Activated CD4-positive, alpha-beta T cell treated with anti-CD3 and anti-CD28 coated beads, Interleukin-2, amount 50 U/mL, for 48 hours (primary cell): ENCODE measurements at regions not wholly inside any gene's neighbourhood (a gene's known extent, or its start where the extent isn't known, plus 50 kb on each side); places are given as distances from the start of the nearest gene placed in this dataset.

Experiments used
- DNase-seq, 2 experiments: peaks; one replicate each; pipeline ENCODE4 v3.0.0-alpha.2; 2020

DNA sequence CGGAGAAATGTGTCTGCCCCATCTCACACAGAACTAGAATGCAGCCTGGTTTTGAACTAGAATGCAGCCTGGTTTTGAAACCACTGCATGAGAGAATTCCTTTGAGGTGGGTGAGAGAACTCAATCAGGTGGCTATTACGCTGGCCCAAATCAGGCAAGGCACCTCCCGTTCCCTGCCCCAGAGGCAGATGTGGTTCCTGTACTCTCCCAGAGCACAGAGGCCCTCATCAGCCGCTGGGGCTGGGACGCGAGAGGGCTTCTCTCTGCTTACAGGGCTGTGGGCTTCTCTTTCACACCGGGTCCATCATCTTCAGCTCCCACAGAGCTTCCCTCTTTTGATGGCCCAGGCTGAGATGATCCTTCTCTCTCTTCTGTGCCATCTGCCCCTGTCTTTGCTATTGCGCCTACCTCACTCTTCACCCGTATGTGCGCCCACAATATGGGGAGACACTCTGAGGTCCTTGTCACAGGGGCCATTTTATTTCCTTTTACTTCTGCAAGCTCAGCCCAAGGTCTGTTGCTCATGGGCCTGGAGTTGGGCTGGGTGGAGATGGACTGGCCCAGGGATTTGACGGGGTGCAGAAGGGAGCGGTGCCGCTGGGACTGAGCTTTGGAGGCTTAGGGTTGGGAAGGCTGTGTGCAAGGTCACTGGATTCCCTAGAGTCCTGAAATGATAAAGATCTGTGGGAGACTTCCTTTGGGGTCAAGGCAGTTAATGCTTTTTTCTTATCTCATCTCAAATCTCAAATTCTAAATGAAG lies 84.4 kb upstream of the HS6ST1 start:
- no peak for DNase-seq

DNA sequence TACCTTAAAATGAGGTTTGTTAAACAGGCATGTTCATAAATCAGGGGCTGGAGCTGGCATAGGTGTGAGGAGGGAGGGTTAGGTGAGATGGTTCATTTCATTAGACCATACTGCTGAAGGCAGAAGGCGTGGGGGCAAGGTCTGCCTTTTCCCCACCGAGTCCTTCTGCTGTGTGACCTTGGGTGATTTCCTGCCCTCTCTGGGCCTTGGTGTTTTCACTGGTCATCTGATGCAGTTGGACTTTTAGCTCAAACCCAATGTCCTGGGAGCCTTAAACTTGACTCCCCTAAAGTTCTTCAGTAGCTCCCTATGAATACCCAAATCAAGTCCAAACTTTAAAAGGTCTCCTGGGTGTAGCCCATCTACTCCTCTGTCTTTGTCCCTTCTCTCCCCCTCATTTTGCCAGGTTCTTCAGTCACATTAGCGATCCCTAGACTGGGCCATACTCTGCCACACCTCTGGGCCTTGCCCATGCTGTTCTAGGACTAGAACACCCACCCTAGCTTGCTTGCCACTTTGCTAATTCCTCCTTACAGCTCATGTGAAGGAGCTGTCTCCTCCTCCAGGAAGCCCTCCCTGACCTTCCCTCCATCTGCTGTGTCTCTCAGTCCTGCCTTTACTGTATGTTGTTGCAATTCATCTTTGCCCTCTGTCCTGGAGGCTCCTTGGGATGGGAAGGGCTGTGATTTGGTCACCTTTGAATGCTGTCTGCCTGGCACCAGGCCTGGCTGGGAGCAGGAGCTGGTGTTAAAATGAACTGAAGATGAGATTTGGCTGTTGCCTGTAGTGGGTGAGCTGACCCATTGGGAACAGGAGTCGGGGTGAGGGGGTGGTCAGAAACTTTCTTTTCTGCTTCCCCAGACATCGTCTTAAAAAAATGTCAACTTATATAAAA lies 85.4 kb upstream of the HS6ST1 start:
- DNase-seq, result no peak

DNA sequence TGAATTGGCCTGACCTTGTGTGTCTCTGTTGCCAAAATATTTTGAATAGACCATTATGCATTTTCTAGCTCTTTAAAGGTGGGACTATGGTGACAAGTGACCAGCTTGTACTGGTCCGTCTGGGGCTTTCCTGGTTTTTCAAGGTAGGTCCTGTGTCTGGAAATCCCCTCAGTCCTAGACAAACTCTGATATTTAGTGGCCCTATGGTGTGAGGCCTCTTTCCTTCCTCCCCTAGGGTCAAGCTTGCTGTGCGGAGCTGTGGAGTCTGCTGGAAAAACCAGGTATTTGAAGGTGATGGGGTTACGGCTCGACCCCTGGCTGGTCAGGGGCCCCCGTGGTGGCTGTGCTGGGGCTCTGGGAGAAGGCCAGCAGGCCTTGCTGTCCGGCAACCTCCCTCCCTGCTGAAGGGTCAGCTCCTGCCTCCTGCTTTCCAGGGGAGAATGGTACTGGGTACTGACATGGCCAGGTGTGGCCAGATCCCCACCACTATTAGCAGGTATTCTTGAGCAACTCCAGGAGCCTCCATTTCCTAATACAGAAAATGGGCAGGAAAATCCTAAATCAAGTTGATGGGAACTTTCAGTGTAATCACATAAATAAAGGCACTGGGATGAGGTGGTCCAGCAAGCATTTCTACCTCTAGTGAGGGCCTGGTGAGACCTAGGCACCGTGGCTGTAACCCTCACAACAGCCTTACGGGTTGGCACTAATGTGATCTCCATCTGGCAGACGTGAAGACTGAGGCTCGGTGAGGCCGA lies 86.2 kb upstream of the HS6ST1 start:
- DNase-seq, result no peak

DNA sequence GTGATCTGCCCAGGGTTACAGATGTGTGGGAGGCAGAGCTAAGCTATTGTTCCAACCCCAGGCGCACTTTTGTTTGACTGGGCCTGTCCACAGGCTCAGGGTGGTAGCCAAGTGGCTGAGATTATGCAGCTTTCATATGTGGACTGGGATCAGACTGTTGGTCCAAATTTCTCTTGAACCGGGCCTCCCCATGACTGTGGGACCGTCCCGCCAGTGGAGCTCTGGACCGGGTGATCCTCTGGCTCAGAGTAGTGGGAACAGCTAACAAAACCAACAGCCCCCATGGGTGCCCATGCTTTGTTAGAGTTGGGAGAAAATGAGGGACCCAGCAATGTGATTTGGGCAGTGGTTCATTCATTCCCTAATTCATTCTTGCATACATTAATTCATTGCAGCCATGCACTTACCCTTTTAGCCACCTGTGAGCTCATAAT lies 86.8 kb upstream of the HS6ST1 start:
- no peak for DNase-seq

DNA sequence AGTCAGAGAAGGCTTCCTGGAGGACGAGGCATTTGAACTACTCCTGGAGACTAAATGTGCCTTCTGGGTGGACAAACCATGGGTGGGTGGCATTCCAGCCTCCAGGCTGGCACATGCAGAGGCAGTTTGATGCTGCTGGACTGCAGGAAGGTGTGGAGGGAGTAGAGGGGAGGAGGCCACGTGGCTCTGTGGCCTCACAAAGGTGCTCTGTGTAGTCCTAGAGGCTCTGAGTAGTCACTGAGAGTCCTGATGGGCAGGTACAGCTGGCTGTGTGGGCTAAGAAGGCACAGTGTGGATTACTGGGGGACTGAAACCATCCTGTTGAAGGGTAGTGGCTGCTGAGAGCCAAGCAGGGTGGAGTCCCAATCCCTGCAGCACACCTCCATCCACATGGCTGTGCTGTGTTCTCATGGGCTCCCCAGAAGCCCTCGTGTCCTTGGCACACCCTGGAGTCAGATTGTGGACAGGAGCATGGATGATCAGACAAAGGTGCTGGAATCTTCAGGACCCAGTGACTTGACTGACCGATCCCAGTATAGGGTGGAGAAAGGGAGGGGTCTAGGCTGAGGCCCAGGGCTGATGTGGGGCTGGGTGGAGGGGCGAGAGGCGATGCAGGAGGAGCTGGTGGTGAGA lies 87.4 kb upstream of the HS6ST1 start:
- no peak for DNase-seq

DNA sequence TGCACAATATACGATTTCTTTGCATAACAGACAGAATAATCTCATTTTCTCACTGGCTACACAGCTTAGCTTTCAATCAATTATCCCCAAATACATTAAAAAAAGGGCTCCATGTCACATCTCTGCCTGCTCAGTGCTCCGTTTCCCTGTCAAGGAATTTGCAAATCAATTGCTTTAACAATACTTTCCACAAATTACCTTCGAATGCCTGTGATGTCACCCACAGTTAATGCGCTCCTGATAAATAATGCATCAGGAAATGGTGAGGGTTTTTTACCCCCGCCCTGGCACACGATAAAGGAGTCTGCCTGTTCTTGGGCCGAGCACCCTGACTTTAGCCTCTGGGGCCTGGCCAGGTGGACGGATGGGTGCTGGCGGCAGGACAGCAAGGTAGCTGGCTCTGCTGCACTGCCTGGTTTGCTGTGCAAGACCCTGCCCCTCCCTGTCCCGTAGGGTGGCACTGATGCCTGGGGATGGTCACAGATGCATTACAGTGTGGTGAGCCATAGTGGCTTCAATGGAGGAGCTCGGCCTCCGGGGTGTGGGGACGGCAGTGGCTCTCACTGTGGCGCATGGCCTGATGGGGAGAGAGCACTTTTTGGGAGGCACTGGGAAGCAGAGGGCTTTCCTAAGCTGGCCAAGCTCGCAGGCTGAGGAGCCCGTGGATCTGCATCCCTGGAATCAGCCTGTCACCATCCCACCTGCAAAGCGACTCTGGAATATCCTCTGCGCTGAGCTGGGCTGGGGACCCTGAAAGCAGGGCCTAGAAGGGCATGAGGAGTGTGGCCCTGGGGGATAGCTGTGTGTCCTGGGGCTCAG lies 88.3 kb upstream of the HS6ST1 start:
- no peak for DNase-seq

DNA sequence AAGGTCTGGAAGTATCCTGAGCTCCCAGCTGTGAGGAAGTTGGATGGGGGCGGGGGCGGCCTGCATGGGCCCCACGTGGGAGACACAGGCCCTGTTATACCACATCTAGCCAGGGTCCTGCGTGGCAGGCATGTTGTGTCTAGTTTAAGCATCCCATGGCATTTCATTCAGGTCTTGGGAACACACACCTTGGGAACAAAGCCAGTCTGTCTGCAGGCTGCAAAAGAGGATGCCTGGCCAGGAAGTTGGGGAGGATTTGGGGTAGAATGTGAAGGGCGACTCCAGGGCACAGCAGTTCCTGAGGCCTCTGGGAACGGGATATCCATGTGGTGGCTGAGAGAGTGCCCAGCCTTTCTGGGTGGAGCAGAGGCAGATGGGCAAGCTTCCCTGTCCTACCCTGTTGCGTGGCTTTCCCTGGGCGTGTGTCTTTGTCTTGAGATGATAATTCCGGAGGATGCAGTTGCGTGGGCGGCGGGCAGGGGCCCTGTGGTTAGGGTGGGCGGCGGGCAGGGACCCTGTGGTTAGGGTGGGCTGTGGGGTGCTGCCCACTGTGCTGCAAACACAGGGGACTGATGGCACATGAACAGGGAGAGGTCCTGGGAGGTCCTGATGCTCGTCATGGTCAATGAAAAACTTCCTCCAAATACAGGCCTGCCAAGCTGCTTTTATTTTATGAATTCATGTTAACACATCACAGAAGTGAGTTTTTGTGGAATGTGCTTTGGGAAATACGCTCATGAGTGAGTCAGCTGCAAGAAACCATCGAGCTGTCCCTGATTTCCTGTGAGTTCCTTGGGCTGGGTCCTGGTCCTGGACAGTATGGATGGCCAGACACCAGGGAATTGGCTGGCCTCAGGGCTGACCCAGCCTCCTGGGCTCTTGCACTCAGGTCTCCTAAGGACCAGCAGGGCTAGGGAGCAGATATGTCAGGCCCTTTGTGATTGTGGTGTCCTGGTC lies 90.0 kb upstream of the HS6ST1 start:
- no peak for DNase-seq

DNA sequence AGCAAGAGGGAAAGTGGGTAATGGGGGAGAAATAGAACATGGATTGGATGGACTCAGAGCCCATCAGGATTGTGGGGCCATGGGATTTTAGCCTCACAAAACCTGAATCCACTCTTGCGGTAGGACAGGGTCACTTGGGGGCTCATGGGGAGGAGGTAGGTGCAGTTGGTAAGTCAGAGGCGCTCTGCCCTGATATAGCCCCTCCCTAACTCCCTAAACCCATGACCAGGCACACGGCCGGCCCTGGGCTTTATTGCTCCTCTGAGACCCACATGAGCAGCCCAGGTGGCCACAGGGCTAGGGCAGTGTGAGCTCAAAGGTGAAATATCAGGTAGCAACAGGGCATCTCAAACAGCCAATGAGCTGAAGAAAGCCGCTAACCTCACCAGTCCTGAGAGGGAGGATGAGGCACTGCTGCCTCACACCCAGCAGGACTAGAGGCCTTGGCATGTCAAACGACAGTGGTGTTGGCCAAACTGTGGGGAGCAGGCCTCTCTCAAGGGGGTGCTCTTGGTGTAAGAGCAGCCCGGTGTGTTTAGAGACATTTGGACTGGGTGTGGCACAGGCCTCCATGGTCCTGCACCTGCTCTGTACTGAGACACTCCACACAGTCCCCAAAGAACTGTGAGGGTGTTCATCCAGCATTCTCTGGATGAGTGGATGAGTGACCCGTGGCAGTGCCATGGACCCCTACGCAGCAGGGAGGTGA lies 90.8 kb upstream of the HS6ST1 start:
- DNase-seq, result no peak

DNA sequence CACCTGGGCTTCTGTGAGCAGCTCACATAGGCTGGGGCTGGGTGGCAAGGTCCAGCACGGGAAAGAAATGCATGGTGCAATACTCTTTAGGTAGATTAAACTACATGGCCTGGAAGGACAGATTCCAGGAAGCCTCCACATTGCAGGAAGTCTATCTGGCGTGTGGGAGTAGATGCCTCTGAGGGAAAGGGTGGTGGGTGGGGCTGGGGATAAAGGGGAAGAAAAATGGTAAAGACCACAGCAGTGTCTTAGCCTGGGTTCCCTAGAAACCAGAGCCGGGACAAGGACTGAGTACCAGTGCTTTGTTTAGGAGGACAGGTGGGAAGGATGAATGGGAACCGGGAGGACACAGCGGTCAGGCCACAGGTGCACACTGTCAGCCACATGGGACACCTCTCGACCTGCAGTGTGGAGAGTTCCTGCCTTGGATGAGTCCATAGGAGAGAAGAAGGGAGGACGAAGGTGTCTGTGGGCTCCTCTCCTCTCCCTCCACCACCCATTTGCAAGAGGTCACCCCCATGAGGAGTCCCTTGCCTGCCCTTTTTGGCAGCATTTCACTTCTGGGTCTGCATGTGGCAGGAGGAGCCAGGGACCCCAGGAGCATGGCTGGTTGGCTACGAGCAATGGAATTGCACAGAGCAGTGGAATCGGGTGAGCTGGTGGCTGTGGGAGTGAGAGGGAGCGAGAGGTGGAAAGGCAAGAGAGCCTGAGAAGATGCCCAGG lies 91.5 kb upstream of the HS6ST1 start:
- DNase-seq, result no peak

DNA sequence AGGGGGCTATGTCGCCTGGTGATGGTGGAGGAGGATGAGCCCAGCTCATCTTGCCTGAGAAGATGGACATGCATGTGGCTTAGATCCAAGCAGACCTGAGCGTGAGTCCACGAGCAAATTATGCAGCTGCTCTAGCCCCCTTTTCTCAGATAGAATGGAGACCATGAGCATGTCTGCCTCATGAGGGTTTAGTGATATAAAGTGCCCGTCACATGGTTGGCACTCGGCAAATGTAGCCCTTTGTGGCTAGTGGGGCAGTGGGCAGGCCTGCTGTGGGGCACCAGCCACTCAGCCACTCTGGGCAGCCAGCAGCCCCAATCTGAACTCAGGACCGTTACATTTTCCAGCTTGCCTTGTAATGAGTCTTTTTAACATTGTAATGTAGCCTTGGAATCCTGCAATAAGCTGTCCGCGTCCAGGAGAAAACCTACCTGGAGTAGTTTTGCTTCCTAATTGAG lies 92.1 kb upstream of the HS6ST1 start:
- DNase-seq, result no peak

DNA sequence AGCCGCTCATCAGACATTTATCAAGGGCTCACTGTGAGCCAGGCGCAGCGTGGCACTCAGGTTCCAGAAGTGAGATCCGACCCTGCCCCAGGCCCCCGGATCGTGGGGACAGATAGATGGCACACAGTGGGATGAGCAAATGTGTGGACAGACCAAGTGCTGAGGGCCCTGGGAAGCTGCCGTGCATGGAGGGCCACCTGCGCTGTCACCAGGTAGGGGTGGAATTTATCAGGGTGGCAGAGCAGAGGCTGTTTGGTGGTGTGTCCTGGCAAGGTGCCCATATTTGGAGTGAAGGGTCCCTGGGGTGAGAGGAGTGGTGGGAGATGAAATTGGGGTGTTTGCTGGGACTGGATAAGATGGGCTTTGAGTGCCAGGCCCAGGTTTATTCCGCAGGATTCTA lies 92.8 kb upstream of the HS6ST1 start:
- DNase-seq, result no peak

DNA sequence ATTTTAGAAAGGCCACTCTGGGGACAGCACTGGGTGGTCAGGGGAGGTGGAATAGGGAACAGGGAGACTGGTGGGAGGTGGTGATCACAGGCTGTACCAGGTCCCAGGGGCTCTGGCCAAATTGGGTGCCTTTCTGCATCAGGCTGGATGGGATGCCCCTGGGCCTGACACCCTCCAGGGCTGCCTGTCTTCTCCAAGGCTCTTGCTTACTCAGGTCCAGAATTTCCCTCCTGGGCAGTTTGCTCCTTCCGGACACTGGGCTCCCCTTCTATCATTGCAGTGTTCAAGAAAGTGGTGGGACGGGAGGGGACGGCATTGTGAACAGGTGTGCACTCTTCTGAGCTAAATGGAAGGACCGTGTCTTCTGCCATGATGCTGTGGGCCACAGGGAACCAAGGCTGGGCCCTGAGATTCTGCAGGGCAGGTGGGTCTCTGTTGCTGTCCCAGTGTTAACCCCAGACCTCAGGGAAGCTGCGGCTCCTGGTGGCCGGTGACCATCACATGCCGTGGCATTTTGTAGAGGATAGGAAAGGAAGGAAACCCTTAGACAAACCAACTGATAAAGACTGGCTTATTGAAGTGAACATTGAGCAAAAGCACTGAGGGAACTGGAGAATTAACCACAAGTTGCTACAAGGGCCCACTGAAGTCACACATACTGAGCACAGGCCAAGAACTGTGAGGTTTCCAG lies 93.7 kb upstream of the HS6ST1 start:
- DNase-seq, result no peak

DNA sequence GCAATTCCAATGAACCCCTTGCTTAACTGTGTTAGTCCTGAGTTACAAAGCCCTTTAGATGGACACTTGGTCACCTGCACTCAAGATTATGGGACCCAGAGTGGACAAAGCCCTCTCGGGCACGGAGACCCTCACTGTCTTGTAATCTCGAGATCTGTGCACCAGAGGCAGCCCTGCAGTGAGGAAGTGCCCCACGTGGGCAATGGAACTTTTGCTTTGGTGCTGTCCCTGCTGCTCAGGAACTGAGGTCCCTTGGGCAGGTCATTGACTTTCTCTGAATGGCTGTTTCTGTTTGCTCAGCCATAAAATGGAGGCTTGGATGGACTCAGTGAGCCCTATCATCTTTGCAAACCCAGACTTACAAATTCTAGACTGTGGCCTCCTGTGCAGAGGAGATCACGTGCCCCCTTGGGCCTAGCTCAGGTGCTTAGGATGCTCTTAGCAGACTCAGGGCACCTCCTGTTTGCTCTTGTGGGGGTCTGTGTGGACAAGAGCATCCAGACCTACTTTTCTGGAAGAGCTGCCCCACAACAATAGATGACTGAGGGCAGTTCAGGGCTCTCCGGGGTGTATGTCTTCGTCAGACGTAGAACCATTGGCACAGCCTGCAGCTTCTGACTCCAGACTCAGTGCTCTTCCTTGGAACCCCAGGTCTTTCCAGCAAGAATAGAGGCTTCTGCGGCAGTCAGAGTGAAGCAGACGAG lies 94.5 kb upstream of the HS6ST1 start:
- no peak for DNase-seq

DNA sequence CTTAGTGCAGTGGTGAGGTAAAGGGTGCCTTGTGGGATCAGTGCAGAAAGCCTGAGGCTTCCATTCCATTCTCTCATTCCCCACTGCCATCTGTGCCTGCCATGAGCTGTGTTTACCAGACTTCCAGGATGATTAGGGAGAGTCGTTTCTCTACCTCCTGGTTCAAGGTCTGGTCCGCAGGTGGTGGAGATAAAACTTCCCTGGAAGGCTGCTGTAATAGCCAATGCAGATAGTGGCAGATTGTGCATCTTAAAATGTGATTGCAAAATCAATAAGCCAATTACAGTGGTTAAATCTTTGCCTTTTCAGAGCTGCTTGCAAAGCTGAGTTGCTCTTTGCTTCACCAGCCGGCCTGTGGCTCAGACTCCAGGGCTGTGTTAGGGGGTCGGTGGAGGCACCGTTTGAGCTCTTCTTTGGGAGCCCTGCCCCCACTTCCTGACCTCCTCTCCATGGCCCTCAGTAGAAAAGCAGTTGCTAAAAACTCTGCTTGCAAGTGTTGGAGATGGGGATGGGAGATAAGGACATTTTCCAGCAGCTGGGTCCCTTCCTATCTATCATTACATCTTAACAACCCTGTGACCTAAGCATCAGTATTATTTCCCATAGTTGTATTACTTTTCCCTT lies 95.2 kb upstream of the HS6ST1 start:
- no peak for DNase-seq

DNA sequence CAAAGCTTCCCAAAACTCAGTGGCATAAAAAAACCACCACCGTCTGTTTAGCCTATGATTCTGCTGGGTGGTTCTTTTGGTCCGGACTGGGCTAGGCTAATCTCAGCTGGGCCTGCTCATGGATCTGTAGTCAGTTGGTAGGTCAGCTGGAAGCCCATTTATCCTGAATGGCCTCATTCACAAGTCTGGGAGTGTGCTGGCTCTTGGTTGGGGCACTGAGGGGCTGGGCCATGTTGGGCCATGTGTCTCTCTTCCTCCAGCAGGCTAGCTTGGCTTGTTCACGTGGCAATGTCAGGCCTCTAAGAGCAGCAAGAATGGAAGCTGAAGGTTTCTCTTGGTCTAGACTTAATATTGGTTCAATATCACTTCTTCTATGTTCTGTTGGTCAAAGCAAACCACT lies 95.7 kb upstream of the HS6ST1 start:
- DNase-seq, result no peak

DNA sequence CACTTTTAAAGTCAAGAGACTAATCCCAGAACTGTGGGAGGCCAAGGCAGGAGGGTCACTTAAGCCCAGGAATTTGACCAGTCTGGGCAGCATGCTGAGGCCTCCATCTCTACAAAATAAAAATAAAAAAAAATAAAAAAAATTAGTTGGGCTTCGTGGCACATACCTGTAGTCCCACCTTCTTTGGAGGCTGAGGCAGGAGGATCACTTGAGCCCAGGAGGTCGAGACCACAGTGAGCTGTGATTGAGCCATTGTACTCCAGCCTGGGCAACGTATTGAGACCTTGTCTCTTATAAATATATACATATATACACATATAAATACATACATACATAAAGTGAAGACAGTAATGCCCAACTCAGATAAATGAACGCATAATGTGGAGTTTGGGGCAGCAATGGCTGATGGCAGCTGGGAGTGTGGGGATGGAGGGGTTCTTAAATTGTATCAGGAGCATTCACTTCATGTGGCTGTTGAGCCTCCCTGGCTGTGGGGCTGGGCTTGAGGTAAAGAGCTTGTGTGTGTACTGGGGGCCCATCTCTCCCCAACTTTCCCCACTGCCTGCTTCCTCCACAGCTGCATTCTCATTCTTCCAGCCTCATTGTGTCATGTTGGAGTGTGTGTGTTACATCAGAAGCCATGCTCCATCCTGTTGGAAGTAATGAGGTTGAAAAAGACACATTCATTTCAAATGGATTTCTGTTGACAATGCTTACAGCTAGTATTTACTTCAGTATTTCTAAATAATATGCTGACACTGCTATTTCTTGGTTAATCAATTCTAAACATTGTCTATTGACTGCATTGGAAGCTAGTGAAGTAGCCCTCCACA lies 96.5 kb upstream of the HS6ST1 start:
- DNase-seq, result no peak

DNA sequence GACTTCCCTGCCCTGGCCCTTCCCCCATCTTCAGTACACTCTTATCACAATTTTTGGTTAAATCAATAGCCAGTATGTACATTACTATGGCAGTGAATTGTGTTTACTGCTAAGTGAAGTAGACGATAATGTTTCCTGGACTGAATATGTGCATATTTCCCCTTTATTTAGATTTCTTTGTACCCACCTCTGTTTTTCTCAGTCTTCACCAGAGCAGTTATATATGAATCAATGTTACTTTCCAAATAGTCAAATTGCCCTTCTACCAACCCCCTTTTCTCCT lies 97.1 kb upstream of the HS6ST1 start:
- no peak for DNase-seq
